ENCODE measurements at regions not wholly inside any gene's neighbourhood (a gene's known extent, or its start where the extent isn't known, plus 50 kb on each side); places are given as distances from the start of the nearest gene placed in this dataset.
A peak's percentile ranks its signal among the peaks of the same experiment; 100 is the strongest.

DNA sequence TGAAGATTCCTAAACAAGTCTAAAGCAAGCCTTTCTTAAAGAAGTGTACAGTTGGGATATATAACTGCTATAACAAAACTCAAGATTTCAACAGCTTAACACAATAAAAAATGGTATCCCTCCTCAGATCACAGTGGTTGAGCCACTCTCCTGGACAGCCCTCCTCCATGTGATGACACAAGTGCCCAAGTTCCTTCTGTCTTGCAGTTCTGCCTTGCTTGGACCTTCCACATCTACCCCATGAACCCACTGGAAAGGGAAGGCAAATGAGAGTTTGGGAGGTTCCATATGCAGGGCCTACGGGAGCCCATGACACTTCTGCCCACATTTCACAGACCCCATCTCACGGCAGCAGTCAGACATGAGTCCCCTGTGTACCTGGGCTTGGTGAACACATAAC, 659.2 kb downstream of the UQCRFS1 start:
- H3K4me3 Mint-ChIP-seq, result no peak overlapping the region
- H3T11ph ChIP-seq (ENCODE audit: low read length), result no peak overlapping the region
- H3K27ac Mint-ChIP-seq, result no peak overlapping the region
- H3K4me1 Mint-ChIP-seq, result peaks cover 2% of the 10 kb centered on the region in 2 experiments; a peak in 2 of 4 replicates
- no peak overlapping the region for H3K4me2 ChIP-seq (ENCODE audit: insufficient read depth, insufficient read length, low read length)
- H3K79me2 ChIP-seq (ENCODE audit: insufficient read depth, low read length), result no peaks in the 10 kb centered on the region
- no peak for TF ChIP-seq CTCF (conservative IDR thresholded peaks at IDR 0.05)
- H2BK20ac ChIP-seq (ENCODE audit: low read depth, low read length, poor library complexity, severe bottlenecking), result no peak overlapping the region
- no CpG with 5 or more reads among the region's 2 CpGs for whole genome bisulfite sequencing (ENCODE audit: extremely low coverage, insufficient read length, low lambda C conversion rate)
- no peak overlapping the region for H2BK120ac ChIP-seq (ENCODE audit: low read depth, low read length, poor library complexity, severe bottlenecking)
- no peak overlapping the region for H3K9ac ChIP-seq (ENCODE audit: extremely low read depth, insufficient read length, low read length)
- H3K9me3 Mint-ChIP-seq, result no peaks in the 10 kb centered on the region; a peak in 1 of 5 replicates
- H4K91ac ChIP-seq (ENCODE audit: insufficient read length, low read depth, low read length), result no peak overlapping the region
- no peak overlapping the region for H2AFZ ChIP-seq (ENCODE audit: low read length)
- no peak overlapping the region for H3K27ac ChIP-seq (ENCODE audit: insufficient read length, low read depth, low read length)
- no peaks in the 10 kb centered on the region for H3K27me3 ChIP-seq (ENCODE audit: insufficient read depth, low read length)
- H3K4me1 ChIP-seq (ENCODE audit: insufficient read depth, low read length), result no peaks in the 10 kb centered on the region
- no peak overlapping the region for H2AK5ac ChIP-seq (ENCODE audit: insufficient read length, low read length)
- H4K5ac ChIP-seq (ENCODE audit: insufficient read length, low read depth, low read length), result no peak overlapping the region
- no peak overlapping the region for H3K23ac ChIP-seq (ENCODE audit: insufficient read length, low read depth, low read length)
- no peaks in the 10 kb centered on the region for H3K9me3 ChIP-seq (ENCODE audit: control insufficient read depth, low read depth, low read length)
- no peak overlapping the region for H3K14ac ChIP-seq (ENCODE audit: insufficient read depth, low read length)
- no peaks in the 10 kb centered on the region for H3K23me2 ChIP-seq (ENCODE audit: insufficient read length, low read depth, low read length, poor library complexity, severe bottlenecking)
- H3K56ac ChIP-seq (ENCODE audit: insufficient read length, low read depth, low read length), result no peak overlapping the region
- no peak overlapping the region for H3K4ac ChIP-seq (ENCODE audit: low read depth, low read length)
- H3K18ac ChIP-seq (ENCODE audit: insufficient read length, low read depth, low read length), result no peak overlapping the region
- H2BK15ac ChIP-seq (ENCODE audit: low read depth, low read length), result no peak overlapping the region
- H3K36me3 Mint-ChIP-seq (ENCODE audit: insufficient read depth in 1 of 3, low read depth in 3 of 3), result no peaks in the 10 kb centered on the region
- no peaks in the 10 kb centered on the region for H3K79me1 ChIP-seq (ENCODE audit: insufficient read depth, low read depth, low read length, poor library complexity, severe bottlenecking)
- DNase-seq, result peak; percentile 4
- no peaks in the 10 kb centered on the region for H4K20me1 ChIP-seq (ENCODE audit: control insufficient read depth, insufficient read depth, insufficient read length)
- H3K27me3 Mint-ChIP-seq (ENCODE audit: low read depth), result no peaks in the 10 kb centered on the region; the same call in 1 of the 2 replicates
- H2BK12ac ChIP-seq (ENCODE audit: insufficient read length, low read depth, low read length), result no peak overlapping the region
- no peak overlapping the region for H4K8ac ChIP-seq (replicated peaks; ENCODE audit: insufficient read length, low read depth, low read length)
- H2BK5ac ChIP-seq (ENCODE audit: insufficient read length, low read length), result no peak overlapping the region
